ENCODE measurements at regions not wholly inside any gene's neighbourhood (a gene's known extent, or its start where the extent isn't known, plus 50 kb on each side); places are given as distances from the start of the nearest gene placed in this dataset. TPM values are rescaled to one million over a fixed set of nuclear protein-coding genes. Genes with fewer than 3 reads are reported as not detected.

DNA sequence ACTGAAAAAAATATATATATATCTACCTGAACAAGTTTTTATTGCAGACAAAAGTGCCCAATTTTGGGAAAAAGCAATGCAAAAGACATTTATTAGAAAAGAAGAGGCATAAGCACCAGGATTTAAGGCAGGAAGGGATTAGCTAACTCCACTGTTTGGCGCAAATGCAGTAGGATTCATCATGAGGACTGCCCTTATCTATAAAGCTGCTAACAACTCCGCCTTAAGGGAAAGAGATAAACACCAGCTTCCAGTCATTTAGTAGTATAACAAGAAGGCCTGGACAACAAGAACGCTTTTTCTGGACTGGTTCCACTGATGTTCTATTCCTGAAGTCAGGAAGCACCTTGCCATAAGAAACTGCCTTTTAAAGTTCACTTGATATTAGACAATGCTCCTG is 52.9 kb upstream of the FSHR start (continued):
- TF ChIP-seq ZSCAN29 (IDR thresholded peaks at IDR 0.05): no peak

Small RNAs in the stretch of these regions (small RNA-seq; reads per million reads assigned to genes)
- not detected for gene RNU6-439P
